ENCODE measurements at regions not wholly inside any gene's neighbourhood (a gene's known extent, or its start where the extent isn't known, plus 50 kb on each side); places are given as distances from the start of the nearest gene placed in this dataset.

GRCh38 chr12:67543021-67543770 is 105.3 kb upstream of the DYRK2 start:
- H3K9ac ChIP-seq (ENCODE audit: low read length), result no peak overlapping the region
- no peaks in the 10 kb centered on the region for H3F3A ChIP-seq (ENCODE audit: insufficient read depth, low read length, poor library complexity, severe bottlenecking)
- H4K20me1 ChIP-seq (ENCODE audit: insufficient read depth), result no peaks in the 10 kb centered on the region
- H2AFZ ChIP-seq (ENCODE audit: low read depth, low read length), result no peak overlapping the region
- H3K4me2 ChIP-seq (ENCODE audit: low read length), result no peak overlapping the region
- no peak overlapping the region for H3K4me3 ChIP-seq (ENCODE audit: low read length)
- H3K9me3 ChIP-seq (ENCODE audit: low read length), result no peaks in the 10 kb centered on the region
- H3K27ac ChIP-seq (ENCODE audit: low read length), result no peak overlapping the region
- no peaks in the 10 kb centered on the region for H3K9me2 ChIP-seq (ENCODE audit: insufficient read depth, low read length)
- H3K79me2 ChIP-seq (replicated peaks; ENCODE audit: insufficient read depth, low read length), result no peaks in the 10 kb centered on the region
- no peaks in the 10 kb centered on the region for H3K36me3 ChIP-seq (ENCODE audit: insufficient read depth, low read length)
- TF ChIP-seq SMC3 (conservative IDR thresholded peaks at IDR 0.05; ENCODE audit: poor library complexity) (no peak), REST (IDR thresholded peaks at IDR 0.05; ENCODE audit: borderline replicate concordance) (no peak), TAF1 (IDR thresholded peaks at IDR 0.05; ENCODE audit: low read depth) (no peak), EP300 (conservative IDR thresholded peaks at IDR 0.05; ENCODE audit: poor library complexity, severe bottlenecking) (no peak)
- no peaks in the 10 kb centered on the region for H3K27me3 ChIP-seq (ENCODE audit: insufficient read depth, low read depth, low read length)

- Histone ChIP-seq H3K27me3 (ENCODE audit: insufficient read depth, low read depth, low read length) (no peaks in the 10 kb centered on the region), H3K9me3 (ENCODE audit: low read length) (no peaks in the 10 kb centered on the region), H3K4me3 (ENCODE audit: low read length) (no peak overlapping the region), H3K79me2 (replicated peaks; ENCODE audit: insufficient read depth, low read length) (no peaks in the 10 kb centered on the region), H3K36me3 (ENCODE audit: insufficient read depth, low read length) (no peaks in the 10 kb centered on the region), H3K9me2 (ENCODE audit: insufficient read depth, low read length) (no peaks in the 10 kb centered on the region), H2AFZ (ENCODE audit: low read depth, low read length) (no peak overlapping the region), H3F3A (ENCODE audit: insufficient read depth, low read length, poor library complexity, severe bottlenecking) (no peaks in the 10 kb centered on the region), H3K4me2 (ENCODE audit: low read length) (no peak overlapping the region), H3K9ac (ENCODE audit: low read length) (no peak overlapping the region), H3K27ac (ENCODE audit: low read length) (no peak overlapping the region), H4K20me1 (ENCODE audit: insufficient read depth) (no peaks in the 10 kb centered on the region)
- TF ChIP-seq EZH2 (IDR thresholded peaks at IDR 0.05; ENCODE audit: borderline replicate concordance, insufficient read depth, low read length, poor library complexity, severe bottlenecking) (no peak), CTCF (IDR thresholded peaks at IDR 0.05; ENCODE audit: poor library complexity, severe bottlenecking) (no peak), MXI1 (conservative IDR thresholded peaks at IDR 0.05; ENCODE audit: poor library complexity, severe bottlenecking) (no peak), RAD21 (conservative IDR thresholded peaks at IDR 0.05) (no peak), POLR2AphosphoS5 (IDR thresholded peaks at IDR 0.05) (no peak), SMC3 (conservative IDR thresholded peaks at IDR 0.05; ENCODE audit: poor library complexity) (no peak)
Observed at GRCh38 chr12:67545298-67545697, 103.2 kb upstream of the DYRK2 start.

Data from neural cell (in vitro differentiated cells).